ENCODE measurements at regions not wholly inside any gene's neighbourhood (a gene's known extent, or its start where the extent isn't known, plus 50 kb on each side); places are given as distances from the start of the nearest gene placed in this dataset.

- 2% methylated on average over 5 of the region's 5 CpGs for WGBS (ENCODE audit: insufficient coverage, low coverage, missing lambda C conversion rate)
- H3K9ac ChIP-seq (ENCODE audit: insufficient read depth in 1 of 2, low read depth in 2 of 2, low read length in 2 of 2): no peak overlapping the region
- DNase-seq (ENCODE audit: extremely low read depth in 1 of 4, low spot score in 3 of 4): no peak
- no peaks in the 10 kb centered on the region for H3K4me1 ChIP-seq (replicated peaks in 1 of 2; ENCODE audit: control insufficient read depth in 2 of 2, insufficient read depth in 2 of 2, low read length in 2 of 2)
- FAIRE-seq: no peak
- H3K27ac ChIP-seq (ENCODE audit: extremely low read depth, low read depth, low read length): no peak overlapping the region
- no peaks in the 10 kb centered on the region for H3K9me1 ChIP-seq (ENCODE audit: control insufficient read depth, insufficient read depth, low read length)
- no TSS peak for BruUV-seq (replicated peaks)
- ChIA-PET CTCF (ENCODE audit: low intra/inter-chr PET ratio) (no interaction called here), POLR2A (interaction anchor here (0.6 kb wide), 1 partner anchor 190 kb away, joined by 3 read pairs; no protein-coding TSS in a partner anchor)
- in situ Hi-C loops (cut with MboI): no loop called here
- no peaks in the 10 kb centered on the region for H3K9me3 ChIP-seq (replicated peaks; ENCODE audit: control insufficient read depth, insufficient read depth, low read depth, low read length)
- ATAC-seq: no peak
- H4K20me1 ChIP-seq (replicated peaks; ENCODE audit: control insufficient read depth, insufficient read depth, low read length): no peaks in the 10 kb centered on the region
- H2AFZ ChIP-seq (ENCODE audit: low read depth, low read length): no peak overlapping the region
- no peaks in the 10 kb centered on the region for H3K36me3 ChIP-seq (ENCODE audit: control insufficient read depth, insufficient read depth, low read length)
- no peak overlapping the region for H3K4me2 ChIP-seq (ENCODE audit: insufficient read depth, low read length)
- H3K79me2 ChIP-seq (ENCODE audit: control insufficient read depth, insufficient read depth, low read length): no peaks in the 10 kb centered on the region
- intact Hi-C loops (cut with micrococcal nuclease): no loop called here
- no peaks in the 10 kb centered on the region for H3K27me3 ChIP-seq (ENCODE audit: control insufficient read depth in 2 of 2, insufficient read depth in 2 of 2, low read length in 2 of 2)
- H3K4me3 ChIP-seq: no peak overlapping the region
- TF ChIP-seq, protein P1, sequence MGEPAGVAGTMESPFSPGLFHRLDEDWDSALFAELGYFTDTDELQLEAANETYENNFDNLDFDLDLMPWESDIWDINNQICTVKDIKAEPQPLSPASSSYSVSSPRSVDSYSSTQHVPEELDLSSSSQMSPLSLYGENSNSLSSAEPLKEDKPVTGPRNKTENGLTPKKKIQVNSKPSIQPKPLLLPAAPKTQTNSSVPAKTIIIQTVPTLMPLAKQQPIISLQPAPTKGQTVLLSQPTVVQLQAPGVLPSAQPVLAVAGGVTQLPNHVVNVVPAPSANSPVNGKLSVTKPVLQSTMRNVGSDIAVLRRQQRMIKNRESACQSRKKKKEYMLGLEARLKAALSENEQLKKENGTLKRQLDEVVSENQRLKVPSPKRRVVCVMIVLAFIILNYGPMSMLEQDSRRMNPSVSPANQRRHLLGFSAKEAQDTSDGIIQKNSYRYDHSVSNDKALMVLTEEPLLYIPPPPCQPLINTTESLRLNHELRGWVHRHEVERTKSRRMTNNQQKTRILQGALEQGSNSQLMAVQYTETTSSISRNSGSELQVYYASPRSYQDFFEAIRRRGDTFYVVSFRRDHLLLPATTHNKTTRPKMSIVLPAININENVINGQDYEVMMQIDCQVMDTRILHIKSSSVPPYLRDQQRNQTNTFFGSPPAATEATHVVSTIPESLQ (CRISPR knock-in tag; IDR thresholded peaks at IDR 0.05): no peak
- TF ChIP-seq SMARCE1 (IDR thresholded peaks at IDR 0.05): no peak
- no peak for TF ChIP-seq BRF1 (IDR thresholded peaks at IDR 0.05; ENCODE audit: borderline replicate concordance, extremely low read depth, insufficient read length)
- no peak for TF ChIP-seq CBX2 (IDR thresholded peaks at IDR 0.05; ENCODE audit: insufficient read depth, low read length, poor library complexity, severe bottlenecking)
- no peak for TF ChIP-seq TAF9B (IDR thresholded peaks at IDR 0.05; ENCODE audit: partially characterized antibody)
- TF ChIP-seq ZBTB7A (IDR thresholded peaks at IDR 0.05; ENCODE audit: borderline replicate concordance, control insufficient read depth, low read depth, low read length): no peak
- TF ChIP-seq, protein P2, sequence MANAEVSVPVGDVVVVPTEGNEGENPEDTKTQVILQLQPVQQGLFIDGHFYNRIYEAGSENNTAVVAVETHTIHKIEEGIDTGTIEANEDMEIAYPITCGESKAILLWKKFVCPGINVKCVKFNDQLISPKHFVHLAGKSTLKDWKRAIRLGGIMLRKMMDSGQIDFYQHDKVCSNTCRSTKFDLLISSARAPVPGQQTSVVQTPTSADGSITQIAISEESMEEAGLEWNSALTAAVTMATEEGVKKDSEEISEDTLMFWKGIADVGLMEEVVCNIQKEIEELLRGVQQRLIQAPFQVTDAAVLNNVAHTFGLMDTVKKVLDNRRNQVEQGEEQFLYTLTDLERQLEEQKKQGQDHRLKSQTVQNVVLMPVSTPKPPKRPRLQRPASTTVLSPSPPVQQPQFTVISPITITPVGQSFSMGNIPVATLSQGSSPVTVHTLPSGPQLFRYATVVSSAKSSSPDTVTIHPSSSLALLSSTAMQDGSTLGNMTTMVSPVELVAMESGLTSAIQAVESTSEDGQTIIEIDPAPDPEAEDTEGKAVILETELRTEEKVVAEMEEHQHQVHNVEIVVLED (CRISPR knock-in tag; IDR thresholded peaks at IDR 0.05): no peak
- TF ChIP-seq, protein P3, sequence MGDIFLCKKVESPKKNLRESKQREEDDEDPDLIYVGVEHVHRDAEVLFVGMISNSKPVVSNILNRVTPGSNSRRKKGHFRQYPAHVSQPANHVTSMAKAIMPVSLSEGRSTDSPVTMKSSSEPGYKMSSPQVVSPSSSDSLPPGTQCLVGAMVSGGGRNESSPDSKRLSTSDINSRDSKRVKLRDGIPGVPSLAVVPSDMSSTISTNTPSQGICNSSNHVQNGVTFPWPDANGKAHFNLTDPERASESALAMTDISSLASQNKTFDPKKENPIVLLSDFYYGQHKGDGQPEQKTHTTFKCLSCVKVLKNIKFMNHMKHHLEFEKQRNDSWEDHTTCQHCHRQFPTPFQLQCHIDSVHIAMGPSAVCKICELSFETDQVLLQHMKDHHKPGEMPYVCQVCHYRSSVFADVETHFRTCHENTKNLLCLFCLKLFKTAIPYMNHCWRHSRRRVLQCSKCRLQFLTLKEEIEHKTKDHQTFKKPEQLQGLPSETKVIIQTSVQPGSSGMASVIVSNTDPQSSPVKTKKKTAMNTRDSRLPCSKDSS (IDR thresholded peaks at IDR 0.05; ENCODE audit: low read depth, partially characterized antibody): no peak
- TF ChIP-seq PRPF4 (IDR thresholded peaks at IDR 0.05; ENCODE audit: insufficient read depth, low read depth, low read length, poor library complexity, severe bottlenecking): no peak
- no peak for TF ChIP-seq ZNF668 (CRISPR knock-in tag; IDR thresholded peaks at IDR 0.05)
- TF ChIP-seq TRIM24 (IDR thresholded peaks at IDR 0.05): no peak
- TF ChIP-seq ZNF644 (tag; IDR thresholded peaks at IDR 0.05; ENCODE audit: low read depth): no peak
- no peak for TF ChIP-seq CREBBP (IDR thresholded peaks at IDR 0.05; ENCODE audit: low read depth, low read length)
- TF ChIP-seq NR3C1 (CRISPR knock-in tag; IDR thresholded peaks at IDR 0.05): no peak
- no peak for TF ChIP-seq ZNF551 (CRISPR knock-in tag; IDR thresholded peaks at IDR 0.05)
- no peak for TF ChIP-seq HNRNPH1 (optimal IDR thresholded peaks at IDR 0.05; ENCODE audit: low read depth, low read length)
- TF ChIP-seq GTF2A2 (tag; IDR thresholded peaks at IDR 0.05): no peak
- no peak for TF ChIP-seq RB1 (IDR thresholded peaks at IDR 0.05; ENCODE audit: low read depth)
- TF ChIP-seq RUNX1 (IDR thresholded peaks at IDR 0.05; ENCODE audit: low read depth): no peak
Measured at GRCh38 chr5:169384661-169385060, 83.7 kb upstream of the SLIT3 start.

Measured in K562 (cell line).